Glutamatergic neuron (in vitro differentiated cells): ENCODE measurements at regions not wholly inside any gene's neighbourhood (a gene's known extent, or its start where the extent isn't known, plus 50 kb on each side); places are given as distances from the start of the nearest gene placed in this dataset.

Experiments used
- DNase-seq: peaks from one replicate; pipeline ENCODE4 v3.0.0; 2022
- H3K27ac Mint-ChIP-seq: one replicate; pipeline ENCODE4 v1.8.0; 2020; ENCODE audit warnings: mild to moderate bottlenecking, mixed read lengths, inconsistent platforms; ENCODE audit not compliant: unreplicated experiment
- H3K27me3 Mint-ChIP-seq: one replicate; pipeline ENCODE4 v1.8.0; 2020; ENCODE audit warnings: mild to moderate bottlenecking, moderate library complexity, mixed read lengths, inconsistent platforms; ENCODE audit not compliant: unreplicated experiment
- H3K36me3 Mint-ChIP-seq: one replicate; pipeline ENCODE4 v1.8.0; 2020; ENCODE audit warnings: mild to moderate bottlenecking, mixed read lengths, inconsistent platforms; ENCODE audit not compliant: unreplicated experiment
- H3K4me1 Mint-ChIP-seq: one replicate; pipeline ENCODE4 v1.8.0; 2020; ENCODE audit warnings: mild to moderate bottlenecking, low read depth, mixed read lengths, inconsistent platforms; ENCODE audit not compliant: unreplicated experiment
- H3K4me3 Mint-ChIP-seq: one replicate; pipeline ENCODE4 v1.8.0; 2020; ENCODE audit warnings: mild to moderate bottlenecking, mixed read lengths, inconsistent platforms; ENCODE audit not compliant: unreplicated experiment
- H3K9me3 Mint-ChIP-seq: one replicate; pipeline ENCODE4 v1.8.0; 2020; ENCODE audit warnings: mild to moderate bottlenecking, moderate library complexity, mixed read lengths, inconsistent platforms; ENCODE audit not compliant: unreplicated experiment
- TF ChIP-seq, protein P1 (sequence below): fragments of 200-600 bp; sonication (generic); IDR thresholded peaks from one replicate; pipeline ENCODE4 v1.5.0; 2021; ENCODE audit not compliant: partially characterized antibody, unreplicated experiment

- H3K9me3 Mint-ChIP-seq: no peaks in the 10 kb centered on the region
- H3K36me3 Mint-ChIP-seq: no peaks in the 10 kb centered on the region
- TF ChIP-seq, protein P1, sequence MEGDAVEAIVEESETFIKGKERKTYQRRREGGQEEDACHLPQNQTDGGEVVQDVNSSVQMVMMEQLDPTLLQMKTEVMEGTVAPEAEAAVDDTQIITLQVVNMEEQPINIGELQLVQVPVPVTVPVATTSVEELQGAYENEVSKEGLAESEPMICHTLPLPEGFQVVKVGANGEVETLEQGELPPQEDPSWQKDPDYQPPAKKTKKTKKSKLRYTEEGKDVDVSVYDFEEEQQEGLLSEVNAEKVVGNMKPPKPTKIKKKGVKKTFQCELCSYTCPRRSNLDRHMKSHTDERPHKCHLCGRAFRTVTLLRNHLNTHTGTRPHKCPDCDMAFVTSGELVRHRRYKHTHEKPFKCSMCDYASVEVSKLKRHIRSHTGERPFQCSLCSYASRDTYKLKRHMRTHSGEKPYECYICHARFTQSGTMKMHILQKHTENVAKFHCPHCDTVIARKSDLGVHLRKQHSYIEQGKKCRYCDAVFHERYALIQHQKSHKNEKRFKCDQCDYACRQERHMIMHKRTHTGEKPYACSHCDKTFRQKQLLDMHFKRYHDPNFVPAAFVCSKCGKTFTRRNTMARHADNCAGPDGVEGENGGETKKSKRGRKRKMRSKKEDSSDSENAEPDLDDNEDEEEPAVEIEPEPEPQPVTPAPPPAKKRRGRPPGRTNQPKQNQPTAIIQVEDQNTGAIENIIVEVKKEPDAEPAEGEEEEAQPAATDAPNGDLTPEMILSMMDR: no peak
- no peak overlapping the region for H3K27ac Mint-ChIP-seq
- no peak overlapping the region for H3K4me3 Mint-ChIP-seq
- peaks cover 1% of the 10 kb centered on the region for H3K27me3 Mint-ChIP-seq
- no peaks in the 10 kb centered on the region for H3K4me1 Mint-ChIP-seq
- DNase-seq: no peak
Observed at GRCh38 chr16:64771273-64771672, 350.6 kb downstream of the CDH11 start.

DNA sequence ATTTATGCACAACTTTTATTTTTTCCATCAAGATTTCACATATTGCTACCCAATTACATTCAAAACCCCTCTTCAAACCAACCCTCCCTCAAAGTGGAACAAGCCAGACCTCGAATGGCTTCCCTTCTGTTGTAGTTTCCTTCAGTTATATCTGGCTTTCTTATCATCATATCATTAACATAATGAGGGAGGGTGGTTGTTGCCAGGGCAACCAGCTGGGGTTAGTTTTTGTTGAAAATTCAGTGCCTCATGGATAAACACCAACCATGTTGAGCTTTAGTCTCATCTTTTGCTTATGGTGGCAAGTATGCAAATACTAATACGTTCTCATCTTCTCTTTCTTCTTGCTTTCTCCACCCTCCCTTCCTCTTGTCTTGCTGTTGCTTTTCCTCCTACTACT, 359.7 kb downstream of the CDH11 start:
- TF ChIP-seq, protein P1: no peak
- H3K27ac Mint-ChIP-seq: no peak overlapping the region
- H3K27me3 Mint-ChIP-seq: no peaks in the 10 kb centered on the region
- H3K9me3 Mint-ChIP-seq: no peaks in the 10 kb centered on the region
- H3K36me3 Mint-ChIP-seq: no peaks in the 10 kb centered on the region
- H3K4me3 Mint-ChIP-seq: no peak overlapping the region
- no peak for DNase-seq
- no peaks in the 10 kb centered on the region for H3K4me1 Mint-ChIP-seq

DNA sequence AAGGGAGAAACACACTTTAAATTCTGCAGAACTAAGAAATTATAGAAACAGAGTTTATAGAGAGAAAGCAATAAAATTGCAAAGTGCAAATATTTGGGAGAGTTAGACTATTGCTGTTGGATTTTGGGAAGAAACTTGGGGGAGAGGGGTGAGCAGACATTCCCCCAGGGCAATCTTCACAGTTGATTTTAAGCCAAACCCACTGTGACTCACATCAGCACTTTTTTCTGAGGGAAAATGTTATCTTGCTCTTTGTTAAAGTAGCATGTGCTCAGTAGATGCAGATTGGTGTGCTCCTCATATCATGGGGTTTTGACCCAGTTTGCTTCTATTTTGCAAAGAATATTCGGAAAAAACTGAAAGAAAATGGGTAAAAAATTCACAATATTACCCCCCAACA, 367.6 kb downstream of the CDH11 start:
- Mint-ChIP-seq H3K27me3 (peaks cover 2% of the 10 kb centered on the region), H3K27ac (no peak overlapping the region), H3K36me3 (no peaks in the 10 kb centered on the region), H3K4me1 (no peaks in the 10 kb centered on the region), H3K4me3 (no peak overlapping the region), H3K9me3 (no peaks in the 10 kb centered on the region)
- TF ChIP-seq, protein P1: no peak
- DNase-seq: no peak

DNA sequence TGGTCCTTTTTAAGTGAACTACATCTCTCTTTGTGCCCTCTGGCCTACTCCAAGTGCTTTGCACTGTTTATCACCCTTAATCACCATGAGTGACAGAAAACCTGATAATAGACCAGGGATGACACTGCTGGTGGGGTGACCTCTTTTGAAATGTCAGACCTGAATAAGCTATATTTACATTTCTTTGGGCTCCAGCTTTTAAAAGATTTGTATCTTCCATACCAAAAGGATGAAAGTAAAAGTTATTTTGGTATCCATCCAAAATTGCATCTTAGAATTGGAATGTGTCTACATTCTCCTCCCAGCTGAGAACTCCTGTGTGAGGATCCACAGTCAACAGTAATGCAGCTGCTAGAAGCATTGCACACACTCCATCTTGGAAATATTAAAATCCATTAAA, 370.0 kb downstream of the CDH11 start:
- Mint-ChIP-seq H3K9me3 (no peaks in the 10 kb centered on the region), H3K4me3 (no peak overlapping the region), H3K36me3 (no peaks in the 10 kb centered on the region), H3K4me1 (no peaks in the 10 kb centered on the region), H3K27me3 (peaks cover 2% of the 10 kb centered on the region), H3K27ac (no peak overlapping the region)
- no peak for DNase-seq
- TF ChIP-seq, protein P1: no peak

DNA sequence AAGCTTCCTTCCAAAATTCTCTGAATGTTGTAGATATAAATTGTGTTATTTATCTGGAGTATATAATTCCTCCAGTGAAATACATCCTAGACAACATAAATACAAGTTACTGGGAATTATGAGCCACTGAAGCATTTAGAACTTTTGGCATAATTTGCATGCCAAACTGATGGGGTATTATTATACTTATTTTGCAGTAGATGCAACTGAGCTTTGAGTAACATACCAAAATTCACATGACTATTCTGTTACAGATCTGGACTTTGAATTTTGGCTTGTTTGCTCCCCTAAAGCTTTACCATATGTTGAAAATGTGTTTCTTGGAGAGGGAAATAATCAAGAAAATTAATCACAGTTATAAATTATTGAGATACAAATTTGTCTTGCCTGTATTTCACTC, 372.5 kb downstream of the CDH11 start:
- Mint-ChIP-seq H3K27me3 (peaks cover 2% of the 10 kb centered on the region), H3K27ac (no peak overlapping the region), H3K4me1 (no peaks in the 10 kb centered on the region), H3K36me3 (no peaks in the 10 kb centered on the region), H3K9me3 (no peaks in the 10 kb centered on the region), H3K4me3 (no peak overlapping the region)
- DNase-seq: no peak
- TF ChIP-seq, protein P1: no peak
